GM18502 (cell line): ENCODE measurements at regions not wholly inside any gene's neighbourhood (a gene's known extent, or its start where the extent isn't known, plus 50 kb on each side); places are given as distances from the start of the nearest gene placed in this dataset.
"Not testable (repeated sequence)": the region's sequence is repeated elsewhere in the genome, so short reads cannot be mapped to it uniquely, and the experiment has no call there.

Source experiments
- ATAC-seq: cut with Tn5 transposase; IDR thresholded peaks from one replicate; pipeline ENCODE4 v1.9.1; 2021; ENCODE audit warnings: mild to moderate bottlenecking; ENCODE audit not compliant: unreplicated experiment, poor library complexity

DNA sequence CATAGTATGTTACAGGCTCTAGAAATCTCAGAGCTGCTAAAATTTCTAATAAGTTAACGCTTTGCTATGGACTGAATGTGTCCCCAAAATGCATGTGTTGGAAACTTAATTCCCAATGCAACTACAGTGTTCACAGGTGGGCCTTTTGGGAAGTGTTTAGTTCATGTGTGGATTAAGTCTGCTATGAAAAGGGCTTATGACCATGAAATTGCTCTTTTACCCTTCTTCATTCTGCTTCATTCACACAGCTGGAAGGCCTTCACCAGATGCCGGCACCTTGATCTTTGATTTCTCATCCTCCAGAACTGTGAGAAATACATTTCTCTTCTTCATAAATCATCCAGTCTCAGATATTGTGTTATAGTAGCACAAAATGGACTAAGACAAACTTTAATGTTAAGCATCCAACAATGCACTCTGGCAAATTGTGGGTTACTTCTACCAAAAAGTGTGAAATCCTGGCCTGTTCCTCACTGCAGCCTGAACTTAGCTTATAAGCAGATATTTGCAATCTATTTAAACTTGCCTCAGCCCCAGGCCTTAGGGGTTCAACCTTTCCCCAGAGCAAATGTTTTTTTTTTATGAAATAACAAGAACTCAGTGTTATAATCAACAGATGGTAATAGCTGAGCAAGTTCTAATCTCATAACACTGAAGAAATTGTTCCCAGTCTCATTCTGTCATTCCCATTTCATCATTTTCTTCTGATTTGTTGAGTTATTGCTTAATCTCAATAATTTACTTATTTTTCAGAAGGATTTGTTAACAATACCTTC is 523.6 kb downstream of the KIF20B start:
- ATAC-seq = no peak

GRCh38 chr10:90226517-90226916 is 525.1 kb downstream of the KIF20B start:
- ATAC-seq = no peak

GRCh38 chr10:90227217-90227656 is 525.8 kb downstream of the KIF20B start:
- ATAC-seq = no peak

- no peak for ATAC-seq
Measured at GRCh38 chr10:90227786-90228185, 526.4 kb downstream of the KIF20B start.

GRCh38 chr10:90229486-90229885 is 528.1 kb downstream of the KIF20B start:
- no peak for ATAC-seq

DNA sequence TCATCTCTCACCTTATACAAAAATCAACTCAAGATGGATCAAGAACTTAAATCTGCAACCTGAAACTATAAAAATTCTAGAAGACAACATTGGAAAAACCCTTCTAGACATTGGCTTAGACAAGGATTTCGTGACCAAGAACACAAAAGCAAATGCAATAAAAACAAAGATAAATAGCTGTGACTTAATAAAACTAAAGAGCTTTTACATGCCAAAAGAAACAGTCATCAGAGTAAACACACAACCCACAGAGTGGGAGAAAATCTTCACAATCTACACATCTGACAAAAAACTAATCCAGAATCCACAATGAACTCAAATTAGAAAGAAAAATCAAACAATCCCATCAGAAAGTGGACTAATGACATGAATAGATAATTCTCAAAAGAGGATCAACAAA is 532.4 kb downstream of the KIF20B start:
- not testable (repeated sequence) for ATAC-seq

- no peak for ATAC-seq
Measured at GRCh38 chr10:90245623-90246022, 544.2 kb downstream of the KIF20B start.

DNA sequence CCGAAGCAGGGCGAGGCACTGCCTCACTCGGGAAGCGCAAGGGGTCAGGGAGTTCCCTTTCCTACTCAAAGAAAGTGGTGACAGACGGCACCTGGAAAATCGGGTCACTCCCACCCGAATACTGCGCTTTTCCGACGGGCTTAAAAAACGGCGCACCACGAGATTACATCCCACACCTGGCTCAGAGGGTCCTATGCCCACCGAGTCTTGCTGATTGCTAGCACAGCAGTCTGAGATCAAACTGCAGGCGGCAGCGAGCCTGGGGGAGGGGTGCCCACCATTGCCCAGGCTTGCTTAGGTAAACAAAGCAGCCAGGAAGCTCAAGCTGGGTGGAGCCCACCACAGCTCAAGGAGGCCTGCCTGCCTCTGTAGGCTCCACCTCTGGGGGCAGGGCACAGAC is 549.4 kb downstream of the KIF20B start:
- ATAC-seq = not testable (repeated sequence)

- no peak for ATAC-seq
Measured at GRCh38 chr10:90269699-90270098, 568.3 kb downstream of the KIF20B start.

- no peak for ATAC-seq
Measured at GRCh38 chr10:90274721-90275468, 573.5 kb downstream of the KIF20B start.

DNA sequence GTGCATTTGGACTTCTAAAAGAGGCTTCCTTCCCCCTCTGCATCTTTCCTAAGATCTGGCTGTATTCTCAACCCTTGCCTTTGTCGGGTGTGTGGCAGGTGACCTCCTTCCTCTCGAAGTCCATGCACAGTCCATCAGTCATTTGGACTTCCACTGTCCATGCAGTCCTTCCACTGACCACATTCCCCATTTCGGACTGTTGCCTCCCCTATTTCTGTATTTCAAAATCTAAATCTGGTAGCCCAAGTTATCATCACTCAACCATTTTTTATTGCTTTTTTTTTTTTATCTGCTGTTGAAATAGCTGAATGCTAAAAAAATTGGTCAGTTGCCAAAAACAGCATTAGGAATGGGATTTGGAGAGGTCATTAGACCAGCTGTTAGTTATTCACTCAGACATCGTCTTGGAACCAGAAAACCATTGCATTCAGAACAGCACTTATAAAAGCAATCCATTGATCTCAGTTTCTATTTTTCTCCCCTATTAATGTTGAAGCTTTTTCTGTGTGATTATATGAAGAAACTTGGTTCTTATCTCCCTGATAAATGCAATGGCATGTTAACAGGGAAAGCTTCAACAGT is 575.6 kb downstream of the KIF20B start:
- ATAC-seq = no peak

DNA sequence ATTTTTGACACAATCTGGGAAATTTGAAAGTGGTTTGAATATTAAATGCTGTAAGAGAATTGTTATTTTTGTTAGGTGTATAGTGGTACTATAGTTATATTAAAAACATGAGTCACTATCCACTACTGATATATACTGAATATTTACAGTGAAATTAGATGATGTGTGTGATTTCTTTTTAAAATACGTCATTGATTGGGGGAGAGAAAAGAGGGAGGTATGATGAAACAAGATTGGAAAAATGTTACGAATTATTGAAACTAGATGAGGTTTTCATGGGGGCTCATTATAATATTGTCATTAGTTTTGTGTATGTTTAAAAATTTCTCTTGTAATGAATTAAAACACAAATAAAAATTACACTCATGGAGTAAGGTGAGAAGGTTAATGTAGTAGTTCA is 571.4 kb downstream of the HTR7 start:
- no peak for ATAC-seq

GRCh38 chr10:90286941-90287340 is 570.9 kb downstream of the HTR7 start:
- ATAC-seq = no peak

DNA sequence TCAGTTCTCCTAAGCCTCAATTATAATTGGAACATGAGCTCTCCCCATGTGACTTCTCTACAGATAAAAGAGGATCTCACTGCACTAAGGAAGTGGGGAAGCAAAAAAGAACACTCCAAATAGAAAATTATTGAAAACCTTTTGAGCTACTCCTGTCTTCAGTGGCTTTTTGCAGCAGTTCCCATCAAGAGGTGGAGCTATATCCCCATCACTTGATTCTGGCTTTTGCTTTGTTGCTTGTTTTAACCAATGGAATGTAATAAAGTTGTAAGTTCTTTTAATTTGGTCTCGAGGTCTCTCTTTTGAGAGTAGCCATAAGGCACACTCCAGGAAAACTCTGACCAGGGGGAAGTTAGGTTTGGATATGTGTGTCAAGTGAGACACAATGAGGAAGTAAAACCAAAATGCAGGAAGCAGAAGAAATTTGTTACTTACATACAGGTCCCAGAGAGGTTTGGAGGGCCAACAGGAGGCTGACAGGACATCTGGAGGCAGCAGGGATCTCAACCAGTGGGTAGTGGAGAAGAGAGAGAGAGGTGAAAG is 569.4 kb downstream of the HTR7 start:
- no peak for ATAC-seq

DNA sequence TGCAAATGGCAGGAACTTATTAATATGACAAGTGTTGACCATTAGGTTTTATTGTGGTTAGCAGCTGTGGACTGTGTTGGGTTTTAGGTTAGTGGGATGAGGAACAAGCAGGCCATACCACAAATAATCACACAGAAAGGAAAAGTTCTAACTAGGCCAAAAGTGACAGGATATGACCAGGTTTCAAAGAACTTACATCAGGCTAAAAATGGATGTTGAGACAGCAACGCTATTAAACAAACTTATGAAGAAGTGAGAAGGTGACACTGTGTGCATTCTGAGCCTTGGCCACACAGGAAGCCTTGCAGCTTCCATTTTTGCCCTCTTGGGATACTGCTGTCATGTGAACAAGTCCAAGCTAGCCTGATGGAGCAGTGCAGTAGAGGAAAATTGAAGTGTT is 568.8 kb downstream of the HTR7 start:
- ATAC-seq = no peak

GRCh38 chr10:90293616-90294015 is 564.2 kb downstream of the HTR7 start:
- no peak for ATAC-seq

DNA sequence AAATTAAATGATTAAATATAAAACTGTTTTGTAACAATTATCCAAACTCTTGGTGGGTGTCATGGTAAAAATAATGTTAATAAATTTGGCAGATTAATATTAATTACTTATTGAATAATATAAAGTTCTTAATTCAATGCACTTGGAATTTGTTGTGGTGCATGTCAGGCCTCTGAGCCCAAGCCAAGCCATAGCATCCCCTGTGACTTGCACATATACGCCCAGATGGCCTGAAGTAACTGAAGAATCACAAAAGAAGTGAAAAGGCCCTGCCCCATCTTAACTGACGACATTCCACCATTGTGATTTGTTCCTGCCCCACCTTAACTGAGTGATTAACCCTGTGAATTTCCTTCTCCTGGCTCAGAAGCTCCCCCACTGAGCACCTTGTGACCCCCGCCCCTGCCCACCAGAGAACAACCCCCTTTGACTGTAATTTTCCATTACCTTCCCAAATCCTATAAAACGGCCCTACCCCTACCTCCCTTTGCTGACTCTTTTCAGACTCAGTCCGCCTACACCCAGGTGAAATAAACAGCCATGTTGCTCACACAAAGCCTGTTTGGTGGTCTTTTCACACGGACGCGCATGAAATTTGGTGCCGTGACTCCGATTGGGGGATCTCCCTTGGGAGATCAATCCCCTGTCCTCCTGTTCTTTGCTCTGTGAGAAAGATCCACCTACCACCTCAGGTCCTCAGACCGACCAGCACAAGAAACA is 562.9 kb downstream of the HTR7 start:
- not testable (repeated sequence) for ATAC-seq

DNA sequence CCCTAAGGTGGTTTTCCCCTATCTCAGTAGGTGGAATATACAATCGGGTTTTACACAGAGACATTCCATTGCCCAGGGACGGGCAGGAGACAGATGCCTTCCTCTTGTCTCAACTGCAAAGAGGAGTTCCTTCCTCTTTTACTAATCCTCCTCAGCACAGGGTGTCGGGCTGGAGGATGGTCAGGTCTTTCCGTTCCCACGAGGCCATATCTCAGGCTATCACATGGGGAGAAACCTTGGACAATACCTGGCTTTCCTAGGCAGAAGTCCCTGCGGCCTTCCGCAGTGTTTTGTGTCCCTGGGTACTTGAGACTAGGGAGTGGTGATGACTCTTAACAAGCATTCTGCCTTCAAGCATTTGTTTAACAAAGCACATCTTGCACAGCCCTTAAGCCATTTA is 555.8 kb downstream of the HTR7 start:
- ATAC-seq = not testable (repeated sequence)

GRCh38 chr10:90302758-90303481 is 554.9 kb downstream of the HTR7 start:
- ATAC-seq = no peak

- ATAC-seq = no peak
Measured at GRCh38 chr10:90304533-90304932, 553.3 kb downstream of the HTR7 start.
